ENCODE measurements at regions not wholly inside any gene's neighbourhood (a gene's known extent, or its start where the extent isn't known, plus 50 kb on each side); places are given as distances from the start of the nearest gene placed in this dataset.

GRCh38 chr17:13931800-13932460 is 137.4 kb upstream of the COX10 start:
- POLR2A ChIA-PET = no interaction called here
- H3K27ac ChIP-seq (ENCODE audit: low read length) = no peak overlapping the region
- intact Hi-C loops (cut with micrococcal nuclease; ENCODE audit: unreplicated experiment) (no loop called here), in situ Hi-C loops (cut with HindIII; ENCODE audit: low pct_unique_long_range_greater_than_20kb, low sequenced_read_pairs) (no loop called here)
- no peaks in the 10 kb centered on the region; the same call in 1 of the 2 replicates for H3K4me1 ChIP-seq (ENCODE audit: control insufficient read depth, insufficient read depth, low read length)
- TF ChIP-seq SIN3A (IDR thresholded peaks at IDR 0.05; ENCODE audit: borderline replicate concordance, insufficient read depth, low read depth, low read length) (no peak), REST (IDR thresholded peaks at IDR 0.05; ENCODE audit: insufficient read depth in 1 of 2, low read depth in 2 of 2, low read length in 1 of 2) (no peak)
- H3K9me3 ChIP-seq (ENCODE audit: control insufficient read depth, insufficient read depth, low read depth, low read length) = no peaks in the 10 kb centered on the region
- ATAC-seq = no peak
- H3K27me3 ChIP-seq (ENCODE audit: control insufficient read depth, insufficient read depth, low read length) = no peaks in the 10 kb centered on the region
- no peaks in the 10 kb centered on the region for H3K36me3 ChIP-seq (ENCODE audit: control insufficient read depth, insufficient read depth, low read length)
- no TSS peak for BruUV-seq (replicated peaks)
- no peak for DNase-seq (ENCODE audit: low read depth, low spot score)
- CTCF ChIA-PET = no interaction called here
- H3K4me3 ChIP-seq (ENCODE audit: low read depth in 2 of 2, low read length in 2 of 2) = no peak overlapping the region

GRCh38 chr17:13933441-13934276 is 135.6 kb upstream of the COX10 start:
- H3K4me1 ChIP-seq (ENCODE audit: control insufficient read depth, insufficient read depth, low read length) = no peaks in the 10 kb centered on the region; the same call in 1 of the 2 replicates
- H3K27ac ChIP-seq (ENCODE audit: low read length) = no peak overlapping the region
- BruUV-seq (replicated peaks) = no TSS peak
- ChIA-PET CTCF (no interaction called here), POLR2A (no interaction called here)
- no peaks in the 10 kb centered on the region for H3K9me3 ChIP-seq (ENCODE audit: control insufficient read depth, insufficient read depth, low read depth, low read length)
- ATAC-seq = no peak
- no peak for DNase-seq (ENCODE audit: low read depth, low spot score)
- TF ChIP-seq POLR2AphosphoS5 (IDR thresholded peaks at IDR 0.05; ENCODE audit: low read depth, low read length) (no peak), TCF7L2 (IDR thresholded peaks at IDR 0.05; ENCODE audit: low read depth, low read length) (no peak), CTCF (IDR thresholded peaks at IDR 0.05) (no peak), REST (IDR thresholded peaks at IDR 0.05; ENCODE audit: insufficient read depth in 1 of 2, low read depth in 2 of 2, low read length in 1 of 2) (no peak), SIN3A (IDR thresholded peaks at IDR 0.05; ENCODE audit: borderline replicate concordance, insufficient read depth, low read depth, low read length) (no peak)
- H3K27me3 ChIP-seq (ENCODE audit: control insufficient read depth, insufficient read depth, low read length) = no peaks in the 10 kb centered on the region
- no peaks in the 10 kb centered on the region for H3K36me3 ChIP-seq (ENCODE audit: control insufficient read depth, insufficient read depth, low read length)
- intact Hi-C loops (cut with micrococcal nuclease; ENCODE audit: unreplicated experiment) (no loop called here), in situ Hi-C loops (cut with HindIII; ENCODE audit: low pct_unique_long_range_greater_than_20kb, low sequenced_read_pairs) (no loop called here)
- no peak overlapping the region for H3K4me3 ChIP-seq (ENCODE audit: low read depth in 2 of 2, low read length in 2 of 2)
